Activated naive CD4-positive, alpha-beta T cell treated with Interleukin-2 at 50 U/mL for 16 hours (primary cell): ENCODE measurements at regions not wholly inside any gene's neighbourhood (a gene's known extent, or its start where the extent isn't known, plus 50 kb on each side); places are given as distances from the start of the nearest gene placed in this dataset.

Experiments
- DNase-seq: peaks from one replicate; pipeline ENCODE4 v3.0.0-alpha.2; 2020

GRCh38 chr5:105033637-105034400 is 1471.2 kb upstream of the NUDT12 start:
- DNase-seq: no peak

DNA sequence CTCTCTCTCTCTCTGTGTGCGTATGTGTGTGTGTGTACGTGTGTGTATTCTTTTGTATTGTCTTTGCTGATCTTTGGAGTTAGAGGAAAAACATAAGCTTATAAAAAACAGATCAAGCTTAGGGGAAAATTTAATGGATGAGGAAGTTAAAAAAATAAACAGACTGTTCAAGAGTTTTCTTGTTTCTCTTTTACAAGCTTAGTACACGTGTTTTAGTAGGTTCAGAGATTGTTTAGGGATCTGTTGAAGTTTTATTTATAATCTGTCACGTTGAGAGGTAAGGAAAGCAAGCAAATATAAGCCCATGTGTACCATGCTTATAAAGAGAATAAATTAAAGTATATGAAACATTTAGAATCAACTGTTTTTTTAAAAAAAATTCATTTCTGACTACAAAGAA is 1470.3 kb upstream of the NUDT12 start:
- DNase-seq: no peak

GRCh38 chr5:105030153-105030552 is 1467.6 kb upstream of the NUDT12 start:
- no peak for DNase-seq

DNA sequence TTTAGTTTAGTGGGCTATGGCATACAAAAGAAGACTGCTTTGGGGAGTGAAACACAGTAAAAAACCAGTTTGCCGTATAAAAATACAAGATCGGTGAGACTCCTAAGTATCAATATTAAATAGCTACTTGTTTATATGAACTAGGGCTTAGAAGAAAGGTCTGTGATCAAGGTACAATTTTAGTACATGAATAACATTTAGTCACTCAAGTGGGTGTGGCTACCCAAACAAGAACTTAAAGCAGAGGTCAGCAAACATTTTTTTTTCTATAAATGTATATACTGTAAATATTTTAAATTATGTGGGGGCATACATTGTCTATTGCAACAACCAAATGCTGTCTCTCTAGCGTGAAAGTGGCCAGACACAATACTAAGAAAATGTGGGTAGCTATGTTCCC is 1452.5 kb upstream of the NUDT12 start:
- DNase-seq: no peak

DNA sequence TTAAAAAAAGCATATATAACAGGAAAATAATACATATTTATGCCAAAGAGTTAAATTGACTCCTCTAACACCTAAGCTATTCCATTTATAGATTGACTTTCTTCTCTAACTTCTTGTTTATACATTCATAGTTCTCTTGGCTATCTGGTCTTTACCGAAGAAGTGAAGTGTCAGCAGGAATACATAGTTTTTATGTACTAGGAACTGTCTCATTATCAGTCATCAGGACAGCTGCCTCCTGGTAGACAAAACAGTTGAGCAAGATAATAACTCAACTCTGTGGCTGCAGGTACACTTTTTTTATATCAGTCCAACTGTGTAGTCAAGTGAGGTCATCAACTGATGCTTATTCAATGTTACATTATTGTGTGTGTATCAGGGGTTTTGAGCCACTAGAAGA is 1436.0 kb upstream of the NUDT12 start:
- no peak for DNase-seq

DNA sequence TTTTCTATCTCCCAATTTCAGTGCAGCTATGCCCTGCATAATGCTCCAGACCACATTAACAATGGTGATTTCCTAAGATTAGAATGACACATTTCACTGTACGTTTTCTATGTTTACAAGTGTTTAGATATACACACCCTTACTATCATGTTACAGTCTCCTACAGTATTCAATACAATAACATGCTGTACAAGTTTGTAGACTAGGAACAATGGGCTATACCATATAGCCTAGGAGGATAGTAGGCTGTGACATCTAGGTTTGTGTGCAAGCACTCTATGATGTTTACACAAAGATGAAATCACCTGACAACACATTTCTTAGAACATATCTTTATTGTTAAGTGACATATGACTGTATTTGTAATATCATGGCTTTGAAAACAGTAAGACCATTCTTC is 1435.6 kb upstream of the NUDT12 start:
- DNase-seq: no peak

- DNase-seq: no peak
Measured at GRCh38 chr5:104987074-104987473, 1424.5 kb upstream of the NUDT12 start.

- no peak for DNase-seq
Measured at GRCh38 chr5:104977529-104977928, 1414.9 kb upstream of the NUDT12 start.

DNA sequence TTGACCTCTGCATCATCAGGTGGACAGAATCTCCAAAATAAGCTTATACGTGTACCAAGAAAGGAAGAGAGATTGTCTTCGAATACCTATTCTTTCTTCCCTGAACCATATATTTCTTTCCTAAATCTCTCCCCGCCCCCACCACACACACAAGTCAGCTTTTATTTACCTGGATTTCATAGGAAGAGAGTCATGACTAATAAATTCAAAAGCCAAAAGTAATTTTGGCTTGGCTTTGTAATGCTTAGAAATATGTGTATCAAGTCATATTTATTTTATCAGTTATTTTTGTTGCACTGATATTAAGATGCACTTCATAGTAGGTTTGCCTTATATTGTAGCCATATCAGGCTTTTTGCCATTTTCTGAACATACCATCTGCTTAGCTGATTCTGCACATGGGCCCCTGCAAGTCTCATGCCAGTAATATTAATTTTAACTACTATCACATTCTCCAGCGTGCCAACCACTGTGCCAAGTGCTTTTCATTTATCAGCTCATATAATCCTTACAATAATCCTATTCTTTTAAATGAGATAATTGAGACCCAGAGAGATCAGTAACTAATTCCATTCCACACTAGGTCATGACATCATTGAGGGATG is 1405.3 kb upstream of the NUDT12 start:
- DNase-seq: no peak

DNA sequence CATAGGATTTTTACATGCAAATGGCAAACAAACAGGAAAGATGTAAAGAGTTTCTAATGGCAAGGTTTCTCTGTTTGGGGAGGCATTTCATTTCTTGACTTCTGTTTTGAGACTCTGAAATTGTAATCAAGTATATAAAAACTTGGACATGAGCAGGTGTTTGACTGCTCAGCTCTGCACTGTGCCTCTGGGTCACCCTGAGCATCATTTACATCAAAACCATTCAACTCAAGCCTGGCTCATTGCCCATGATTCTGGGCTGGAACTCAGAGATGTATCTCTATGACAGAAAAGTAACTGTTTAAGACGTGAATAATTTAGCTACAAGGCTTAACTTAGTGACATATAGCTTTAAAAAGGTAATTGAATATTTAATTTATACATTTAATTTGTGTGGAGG is 1402.4 kb upstream of the NUDT12 start:
- no peak for DNase-seq

GRCh38 chr5:104955479-104955878 is 1392.9 kb upstream of the NUDT12 start:
- no peak for DNase-seq

- no peak for DNase-seq
Measured at GRCh38 chr5:104952876-104953275, 1390.3 kb upstream of the NUDT12 start.

DNA sequence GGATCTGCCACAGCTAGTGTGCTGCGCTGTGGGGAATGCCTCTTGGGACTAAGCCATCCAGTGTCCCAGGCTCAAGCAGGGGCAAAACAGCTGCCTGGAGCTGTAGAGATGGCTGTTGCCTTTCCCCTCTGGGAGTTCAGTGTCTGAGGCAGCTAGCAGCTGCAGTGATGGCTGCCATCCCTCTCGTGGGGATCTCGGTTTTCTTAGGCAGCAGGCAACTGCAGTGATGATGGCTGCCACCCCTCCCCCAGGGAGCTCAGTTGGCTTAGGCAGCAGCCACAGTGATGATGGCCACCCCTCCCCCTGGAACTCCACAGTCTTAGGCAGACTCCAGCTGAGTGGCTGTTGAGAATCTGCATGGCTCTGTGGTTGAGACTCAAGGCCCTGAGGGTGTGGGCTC is 1389.2 kb upstream of the NUDT12 start:
- no peak for DNase-seq

DNA sequence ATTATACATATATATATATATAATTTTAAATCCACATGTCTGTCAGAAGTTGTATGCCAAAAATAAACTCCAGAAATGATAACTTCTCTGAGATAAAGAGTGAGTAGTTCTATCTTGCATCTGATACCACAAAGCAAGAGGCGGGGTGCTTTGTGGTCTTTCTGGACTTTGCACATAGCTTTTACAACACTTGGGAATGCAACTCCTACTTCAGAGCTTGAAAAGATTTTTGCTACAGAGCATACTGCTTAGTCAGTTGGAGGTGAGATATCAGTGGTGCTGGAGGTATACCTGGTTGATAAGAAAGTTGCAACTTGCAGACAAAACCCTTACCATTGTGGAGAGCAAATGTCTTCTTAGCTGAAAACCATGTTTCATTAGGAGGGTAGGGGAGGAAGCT is 1384.5 kb upstream of the NUDT12 start:
- no peak for DNase-seq

GRCh38 chr5:104942735-104943134 is 1380.1 kb upstream of the NUDT12 start:
- DNase-seq: no peak

DNA sequence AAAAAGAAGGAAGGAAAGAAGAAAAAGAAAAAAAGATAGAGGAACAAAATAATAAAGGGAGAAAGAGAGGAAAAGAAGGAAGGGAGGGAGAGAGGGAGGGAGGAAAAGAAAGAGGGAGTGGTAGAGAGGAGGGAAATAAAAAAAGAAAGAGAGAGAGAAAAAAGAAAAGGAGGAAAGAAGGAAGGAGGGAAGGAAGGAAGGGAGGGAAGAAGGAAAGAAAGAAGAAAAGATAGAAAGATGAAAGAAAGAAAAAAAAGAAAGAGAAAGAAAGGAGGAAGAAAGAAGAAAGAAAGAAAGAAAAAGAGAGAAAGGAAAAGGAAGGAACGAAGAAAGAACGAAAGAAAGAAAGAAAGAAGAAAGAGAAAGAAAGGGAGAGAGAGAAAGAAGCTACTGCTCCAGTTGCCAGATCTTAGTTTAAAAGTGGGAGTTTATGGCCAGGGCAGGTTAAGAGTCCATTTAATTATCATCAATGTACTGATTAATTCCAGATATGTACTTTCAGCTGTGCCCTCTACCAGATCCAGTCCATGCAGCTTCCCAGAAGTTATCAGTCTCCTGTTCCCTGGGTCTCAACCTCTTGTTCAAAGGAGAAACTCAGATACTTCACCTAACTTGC is 1378.5 kb upstream of the NUDT12 start:
- DNase-seq: no peak

GRCh38 chr5:104937598-104937997 is 1375.0 kb upstream of the NUDT12 start:
- DNase-seq: no peak

DNA sequence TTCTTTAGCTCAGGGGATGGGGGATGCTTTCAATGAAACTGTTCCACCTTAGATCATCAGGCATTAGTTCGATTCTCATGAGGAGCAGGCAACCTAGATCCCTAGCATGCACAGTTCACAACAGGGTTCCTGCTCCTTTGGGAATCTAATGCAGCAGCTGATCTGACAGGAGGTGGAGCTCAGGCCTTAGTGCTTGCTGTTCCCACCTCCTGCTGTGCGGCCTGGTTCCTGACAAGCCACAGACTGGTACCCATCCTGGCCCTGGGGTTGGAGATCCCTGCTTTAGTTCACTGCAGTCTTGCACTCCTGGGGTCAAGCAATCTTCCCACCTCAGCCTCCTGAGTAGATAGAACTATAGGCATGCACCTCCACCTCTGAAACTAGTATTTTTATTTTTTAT is 1369.8 kb upstream of the NUDT12 start:
- no peak for DNase-seq

GRCh38 chr5:104928906-104929520 is 1366.4 kb upstream of the NUDT12 start:
- no peak for DNase-seq

DNA sequence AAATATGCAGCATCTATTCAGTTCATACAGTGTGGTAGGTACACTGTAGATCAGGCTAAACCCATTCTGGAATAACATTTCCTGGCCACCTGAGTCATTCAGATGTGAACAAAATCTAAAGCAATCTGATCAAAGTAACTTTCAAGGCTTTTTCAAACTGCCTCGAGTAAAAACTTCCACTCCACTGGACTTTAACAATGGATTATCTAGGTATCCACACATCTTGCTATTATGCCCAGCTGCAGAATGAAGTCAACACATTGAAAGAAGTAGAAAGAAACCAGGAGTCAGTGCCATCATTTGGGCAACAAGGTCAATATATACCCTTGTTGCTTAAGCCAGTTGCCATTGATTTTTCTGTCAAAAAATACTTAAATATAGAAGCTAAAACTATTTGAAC is 1352.6 kb upstream of the NUDT12 start:
- DNase-seq: no peak

DNA sequence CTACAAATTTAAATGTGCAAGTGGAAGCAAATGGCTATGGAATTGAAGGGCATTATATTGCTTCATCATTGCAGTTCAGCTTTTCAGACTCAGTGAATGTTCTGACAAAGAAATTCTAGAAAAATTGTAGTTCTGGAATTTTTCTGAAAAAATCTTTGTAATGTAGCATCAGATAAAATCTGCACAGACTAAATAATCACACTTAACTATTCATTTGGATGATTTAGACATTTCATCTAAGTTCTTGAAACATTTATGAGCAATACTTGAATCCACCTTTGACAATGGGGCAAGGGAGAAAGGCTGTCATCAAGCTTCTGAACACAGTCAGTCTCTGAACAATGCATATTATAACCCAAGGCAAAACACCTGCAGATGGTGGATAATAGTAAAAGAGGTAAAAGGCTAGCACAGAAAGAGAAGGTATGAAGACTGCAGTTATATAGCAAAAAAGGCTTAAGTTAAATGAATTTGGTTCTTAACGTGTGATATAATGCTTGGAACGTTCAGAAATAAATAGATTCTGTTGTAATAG is 1352.0 kb upstream of the NUDT12 start:
- DNase-seq: no peak

- no peak for DNase-seq
Measured at GRCh38 chr5:104913841-104914281, 1351.3 kb upstream of the NUDT12 start.

DNA sequence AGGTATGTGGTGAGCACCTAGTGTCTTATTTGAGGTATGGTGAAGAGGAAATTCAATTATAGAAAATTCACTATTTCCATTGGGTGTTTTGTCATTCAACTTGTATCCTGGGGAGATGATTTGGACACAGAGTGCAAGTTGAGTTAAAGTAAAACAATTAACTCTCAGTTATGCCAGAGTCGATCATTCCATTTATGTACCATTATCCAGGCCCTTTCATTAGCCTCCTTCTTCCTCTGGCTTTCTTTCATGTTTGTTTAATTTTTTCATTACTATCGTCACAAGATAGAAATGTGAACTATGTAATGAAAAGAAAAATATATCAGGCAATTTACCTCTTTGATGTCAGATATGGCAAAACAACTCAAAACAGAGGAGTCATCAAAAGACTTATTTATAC is 1347.2 kb upstream of the NUDT12 start:
- DNase-seq: no peak

DNA sequence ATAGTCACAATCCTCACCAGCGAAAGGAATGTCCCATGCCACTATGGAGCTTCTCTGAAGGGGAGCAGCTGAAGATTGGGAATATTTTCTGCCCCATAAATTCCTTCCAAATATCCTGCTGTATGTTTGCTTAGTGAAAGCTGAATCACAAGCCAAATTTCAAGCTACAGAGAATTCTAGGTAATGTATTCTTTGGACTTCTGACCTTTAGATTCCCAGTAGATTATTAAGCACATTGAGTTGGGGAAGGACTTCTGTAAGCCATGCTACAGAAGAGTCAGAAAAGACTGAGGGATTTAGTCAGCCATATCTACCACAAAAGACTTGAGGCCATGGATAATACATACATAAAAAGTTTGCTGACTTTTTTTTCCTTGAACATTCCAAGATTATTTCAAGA is 1342.0 kb upstream of the NUDT12 start:
- DNase-seq: no peak
